ENCODE measurements at regions not wholly inside any gene's neighbourhood (a gene's known extent, or its start where the extent isn't known, plus 50 kb on each side); places are given as distances from the start of the nearest gene placed in this dataset.

- ChIA-PET CTCF (no interaction called here), POLR2A (no interaction called here)
- TF ChIP-seq HDGF (IDR thresholded peaks at IDR 0.05; ENCODE audit: borderline replicate concordance): no peak
- TF ChIP-seq NFRKB (IDR thresholded peaks at IDR 0.05): no peak
- TF ChIP-seq LEF1 (IDR thresholded peaks at IDR 0.05; ENCODE audit: borderline replicate concordance): no peak
- TF ChIP-seq SUZ12 (IDR thresholded peaks at IDR 0.05): no peak
- no peak for TF ChIP-seq L3MBTL2 (conservative IDR thresholded peaks at IDR 0.05)
- no peak for TF ChIP-seq ZNF384 (IDR thresholded peaks at IDR 0.05)
- TF ChIP-seq FOXK2 (IDR thresholded peaks at IDR 0.05): no peak
- no peak for TF ChIP-seq ARNT (IDR thresholded peaks at IDR 0.05)
- no peak for TF ChIP-seq ELF4 (IDR thresholded peaks at IDR 0.05)
- no peak for TF ChIP-seq SP1 (IDR thresholded peaks at IDR 0.05)
- no peak for TF ChIP-seq PKNOX1 (IDR thresholded peaks at IDR 0.05)
- no peak for DNase-seq (ENCODE audit: extremely low spot score)
Observed at GRCh38 chr9:115191667-115192066, 73.7 kb upstream of the TNC start.

GRCh38 chr9:115192280-115192679 lies 74.3 kb upstream of the TNC start:
- CTCF ChIA-PET: interaction anchor here (0.7 kb wide), 1 partner anchor 578 kb away, joined by 3 read pairs; no protein-coding TSS in a partner anchor

GRCh38 chr9:115192835-115193525 lies 75.0 kb upstream of the TNC start:
- no peak for DNase-seq (ENCODE audit: extremely low spot score)
- POLR2A ChIA-PET: no interaction called here
- TF ChIP-seq ELF4 (IDR thresholded peaks at IDR 0.05) (no peak), FOXK2 (IDR thresholded peaks at IDR 0.05) (no peak), FOXA1 (IDR thresholded peaks at IDR 0.05) (no peak), CTBP1 (IDR thresholded peaks at IDR 0.05; ENCODE audit: borderline replicate concordance) (no peak), TARDBP (IDR thresholded peaks at IDR 0.05) (no peak)
- CTCF ChIA-PET: interaction anchor here (0.7 kb wide), 1 partner anchor 579 kb away, joined by 3 read pairs; no protein-coding TSS in a partner anchor

More at GRCh38 chr9:115192280-115192679, 74.3 kb upstream of the TNC start:
- TF ChIP-seq BHLHE40 (IDR thresholded peaks at IDR 0.05; ENCODE audit: borderline replicate concordance): no peak
- no peak for TF ChIP-seq SUZ12 (IDR thresholded peaks at IDR 0.05)
- TF ChIP-seq ARNT (IDR thresholded peaks at IDR 0.05): no peak
- TF ChIP-seq FOXM1 (IDR thresholded peaks at IDR 0.05; ENCODE audit: borderline replicate concordance): no peak
- TF ChIP-seq PKNOX1 (IDR thresholded peaks at IDR 0.05): no peak
- TF ChIP-seq NFRKB (IDR thresholded peaks at IDR 0.05): no peak
- TF ChIP-seq SP1 (IDR thresholded peaks at IDR 0.05): no peak
- TF ChIP-seq TARDBP (IDR thresholded peaks at IDR 0.05): no peak
- POLR2A ChIA-PET: no interaction called here
- DNase-seq (ENCODE audit: extremely low spot score): no peak

GRCh38 chr9:115193777-115194176 lies 75.8 kb upstream of the TNC start:
- POLR2A ChIA-PET: no interaction called here
- TF ChIP-seq L3MBTL2 (conservative IDR thresholded peaks at IDR 0.05): no peak
- CTCF ChIA-PET: no interaction called here
- DNase-seq (ENCODE audit: extremely low spot score): no peak

- no peak for TF ChIP-seq NFRKB (IDR thresholded peaks at IDR 0.05)
- no peak for TF ChIP-seq ELF4 (IDR thresholded peaks at IDR 0.05)
- TF ChIP-seq ARNT (IDR thresholded peaks at IDR 0.05): no peak
- ChIA-PET POLR2A (no interaction called here), CTCF (no interaction called here)
- no peak for DNase-seq (ENCODE audit: extremely low spot score)
Observed at GRCh38 chr9:115194216-115194615, 76.3 kb upstream of the TNC start.

GRCh38 chr9:115195912-115196311 lies 78.0 kb upstream of the TNC start:
- no peak for DNase-seq (ENCODE audit: extremely low spot score)
- TF ChIP-seq HDGF (IDR thresholded peaks at IDR 0.05; ENCODE audit: borderline replicate concordance) (no peak), ELF4 (IDR thresholded peaks at IDR 0.05) (no peak), BHLHE40 (IDR thresholded peaks at IDR 0.05; ENCODE audit: borderline replicate concordance) (no peak), SUZ12 (IDR thresholded peaks at IDR 0.05) (no peak), SP1 (IDR thresholded peaks at IDR 0.05) (no peak), FOXM1 (IDR thresholded peaks at IDR 0.05; ENCODE audit: borderline replicate concordance) (no peak), ZNF384 (IDR thresholded peaks at IDR 0.05) (no peak), FOXK2 (IDR thresholded peaks at IDR 0.05) (no peak), L3MBTL2 (conservative IDR thresholded peaks at IDR 0.05) (no peak), PKNOX1 (IDR thresholded peaks at IDR 0.05) (no peak), NFRKB (IDR thresholded peaks at IDR 0.05) (no peak), FOXA1 (IDR thresholded peaks at IDR 0.05) (no peak), CTBP1 (IDR thresholded peaks at IDR 0.05; ENCODE audit: borderline replicate concordance) (no peak), ARNT (IDR thresholded peaks at IDR 0.05) (no peak), LEF1 (IDR thresholded peaks at IDR 0.05; ENCODE audit: borderline replicate concordance) (no peak), TARDBP (IDR thresholded peaks at IDR 0.05) (no peak)
- ChIA-PET CTCF (no interaction called here), POLR2A (no interaction called here)

GRCh38 chr9:115196919-115197318 lies 79.0 kb upstream of the TNC start:
- POLR2A ChIA-PET: no interaction called here

More at GRCh38 chr9:115196919-115197318, 79.0 kb upstream of the TNC start:
- CTCF ChIA-PET: no interaction called here
- no peak for DNase-seq (ENCODE audit: extremely low spot score)
- no peak for TF ChIP-seq FOXM1 (IDR thresholded peaks at IDR 0.05; ENCODE audit: borderline replicate concordance)

Data from HEK293T (cell line).